GM06990 (cell line): ENCODE measurements at regions not wholly inside any gene's neighbourhood (a gene's known extent, or its start where the extent isn't known, plus 50 kb on each side); places are given as distances from the start of the nearest gene placed in this dataset.

Experiments
- DNase-seq: peaks from one replicate; pipeline ENCODE4 v3.0.0-alpha.2; 2011; ENCODE audit not compliant: insufficient read length; ENCODE audit errors: extremely low read depth
- H3K27me3 ChIP-seq: replicated peaks from 2 replicates; pipeline ENCODE4 v1.6.0; 2011; ENCODE audit warnings: low read length; ENCODE audit not compliant: control insufficient read depth, insufficient read depth
- H3K36me3 ChIP-seq: 2 replicates; pipeline ENCODE4 v1.5.1; 2011; ENCODE audit warnings: low read length; ENCODE audit not compliant: control insufficient read depth, insufficient read depth
- H3K4me3 ChIP-seq: replicated peaks from 2 replicates; pipeline ENCODE4 v1.5.1; 2011; ENCODE audit warnings: low read depth, mild to moderate bottlenecking, control low read depth, low read length
- CTCF ChIP-seq: IDR thresholded peaks from 2 replicates; pipeline ENCODE4 v1.5.1; 2011; ENCODE audit warnings: low read length, control low read depth, mild to moderate bottlenecking, inconsistent platforms; ENCODE audit not compliant: insufficient read depth, poor library complexity, severe bottlenecking

DNA sequence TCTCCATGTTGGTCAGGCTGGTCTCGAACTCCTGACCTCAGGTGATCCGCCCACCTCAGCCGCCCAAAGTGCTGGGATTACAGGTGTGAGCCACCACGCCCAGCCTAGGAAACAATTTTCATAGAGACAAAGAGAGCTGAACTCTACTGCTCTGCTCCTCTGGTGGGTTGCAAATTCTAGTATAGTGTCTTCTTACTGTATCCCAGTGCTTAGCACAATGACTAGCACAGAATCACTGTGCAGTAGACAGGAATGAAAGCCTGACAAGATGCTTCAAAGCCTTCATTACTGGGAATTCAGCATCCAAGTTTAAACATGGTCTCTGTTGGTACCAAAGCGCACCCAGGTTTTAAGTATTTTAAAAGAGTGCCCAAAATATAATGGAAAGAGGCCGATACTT is 96.5 kb upstream of the SALL4 start:
- Histone ChIP-seq H3K27me3 (no peaks in the 10 kb centered on the region; the same call in 1 of the 2 replicates), H3K36me3 (no peaks in the 10 kb centered on the region), H3K4me3 (no peak overlapping the region)
- no peak for DNase-seq
- no peak for TF ChIP-seq CTCF

DNA sequence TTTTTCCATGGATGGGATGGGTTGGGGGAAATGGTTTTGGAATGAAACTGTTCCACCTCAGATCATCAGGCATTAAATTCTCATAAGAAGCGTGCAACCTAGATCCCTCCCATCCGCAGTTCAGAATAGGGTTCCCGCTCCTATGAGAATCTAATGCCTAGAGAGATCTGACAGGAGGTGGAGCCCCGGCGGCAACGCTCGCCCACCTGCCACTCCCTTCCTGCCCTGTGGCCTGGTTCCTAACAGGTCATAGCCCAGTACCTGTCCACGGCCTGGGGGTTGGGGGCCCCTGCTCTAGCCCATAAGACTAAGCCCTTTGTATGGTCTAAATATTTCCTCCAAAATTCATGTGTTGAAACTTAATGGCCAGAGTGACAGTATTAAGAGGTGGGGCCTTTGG is 92.3 kb upstream of the SALL4 start:
- Histone ChIP-seq H3K4me3 (no peak overlapping the region), H3K36me3 (no peaks in the 10 kb centered on the region), H3K27me3 (no peaks in the 10 kb centered on the region; the same call in 1 of the 2 replicates)
- TF ChIP-seq CTCF = no peak
- no peak for DNase-seq

DNA sequence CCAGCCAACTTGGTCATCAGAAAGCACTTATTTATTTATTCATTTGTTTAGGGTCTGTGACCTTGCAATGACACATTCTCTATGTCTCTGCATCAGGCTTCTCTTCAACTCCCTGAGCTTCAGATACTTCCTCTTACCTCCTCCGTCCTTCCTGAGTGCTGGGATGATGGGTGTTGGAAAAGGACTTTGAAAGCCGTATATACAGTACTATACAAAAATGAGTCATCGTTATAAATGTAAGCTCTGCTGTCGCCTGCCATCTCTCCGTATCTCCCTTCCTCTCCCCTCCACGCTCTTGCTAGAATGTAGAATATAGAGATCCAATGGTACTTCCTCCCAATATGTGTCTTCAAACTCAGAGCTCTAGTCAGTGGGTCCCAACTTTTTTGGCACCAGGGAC is 91.9 kb upstream of the SALL4 start:
- H3K4me3 ChIP-seq = no peak overlapping the region
- no peak for DNase-seq
- TF ChIP-seq CTCF = no peak
- no peaks in the 10 kb centered on the region for H3K36me3 ChIP-seq
- H3K27me3 ChIP-seq = no peaks in the 10 kb centered on the region; the same call in 1 of the 2 replicates

- no peak for TF ChIP-seq CTCF
- no peak for DNase-seq
- H3K4me3 ChIP-seq = no peak overlapping the region
- no peaks in the 10 kb centered on the region; the same call in 1 of the 2 replicates for H3K27me3 ChIP-seq
- H3K36me3 ChIP-seq = no peaks in the 10 kb centered on the region
Measured at GRCh38 chr20:51893723-51894122, 91.4 kb upstream of the SALL4 start.

DNA sequence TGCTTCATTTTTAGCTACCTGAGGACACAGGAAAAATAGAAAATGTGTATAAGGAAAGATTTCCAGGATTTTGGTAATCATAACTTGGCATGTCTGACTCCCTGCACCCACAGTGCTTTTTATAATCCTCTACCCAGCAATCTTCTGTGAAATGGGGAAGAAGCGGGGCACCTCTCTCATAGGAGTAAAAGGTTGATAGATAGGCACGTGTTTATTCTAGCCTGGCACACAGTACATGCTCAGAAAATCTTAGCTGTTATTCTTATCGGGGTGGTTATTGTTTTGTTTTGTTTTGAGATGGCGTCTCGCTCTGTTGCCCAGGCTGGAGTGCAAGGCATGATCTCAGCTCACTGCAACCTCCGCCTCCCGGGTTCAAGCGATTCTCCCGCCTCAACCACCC is 87.7 kb upstream of the SALL4 start:
- no peaks in the 10 kb centered on the region for H3K36me3 ChIP-seq
- H3K27me3 ChIP-seq = no peaks in the 10 kb centered on the region; the same call in 1 of the 2 replicates

More for the DNA sequence above, 87.7 kb upstream of the SALL4 start:
- DNase-seq = no peak
- no peak overlapping the region for H3K4me3 ChIP-seq
- TF ChIP-seq CTCF = no peak
